Naive thymus-derived CD8-positive, alpha-beta T cell (primary cell): ENCODE measurements at regions not wholly inside any gene's neighbourhood (a gene's known extent, or its start where the extent isn't known, plus 50 kb on each side); places are given as distances from the start of the nearest gene placed in this dataset.

Source experiments
- ATAC-seq, 2 donors: fragments of 150-1000 bp; cut with Tn5 transposase in 1 of 2; sonication (Bioruptor Pico), chemical (Tn5 transposase) in 1 of 2; 1 replicate in 1 of 2; 2 replicates in 1 of 2; pipeline ENCODE4 v1.10.0; 2021; ENCODE audit warnings: mild to moderate bottlenecking in 2 of 2, moderate library complexity in 2 of 2
- POLR2A ChIA-PET: fragments of 350-600 bp; sonication (Branson Sonifier 250); formaldehyde crosslinking; loops from one replicate; lab custom pipeline; 2021; ENCODE audit warnings: antibody characterized with exemption; lab: Charles Lee
- DNase-seq, 10 donors: peaks; one replicate each; pipeline versions ENCODE4 v3.0.0 to v3.0.0-alpha.2; 2020 to 2022
- H3K27ac Mint-ChIP-seq, 10 donors: one replicate each; pipeline ENCODE4 v1.8.0; 2020 to 2022; ENCODE audit warnings: mild to moderate bottlenecking in 10 of 10, mixed read lengths in 10 of 10, moderate library complexity in 4 of 10, inconsistent platforms in 1 of 10
- H3K27me3 Mint-ChIP-seq, 5 donors: one replicate each; pipeline ENCODE4 v1.8.0; 2021 to 2022; ENCODE audit warnings: mixed read lengths in 5 of 5
- H3K36me3 Mint-ChIP-seq, 3 donors: one replicate each; pipeline ENCODE4 v1.8.0; 2020 to 2022; ENCODE audit warnings: mixed read lengths in 3 of 3, mild to moderate bottlenecking in 2 of 3, inconsistent platforms in 1 of 3
- H3K4me1 Mint-ChIP-seq, 4 donors: one replicate each; pipeline ENCODE4 v1.8.0; 2021 to 2022; ENCODE audit warnings: mixed read lengths in 4 of 4
- H3K4me3 Mint-ChIP-seq, 10 donors: one replicate each; pipeline ENCODE4 v1.8.0; 2020 to 2022; ENCODE audit warnings: mild to moderate bottlenecking in 10 of 10, mixed read lengths in 10 of 10, moderate library complexity in 6 of 10, inconsistent platforms in 1 of 10
- H3K9me3 Mint-ChIP-seq, 9 donors: one replicate each; pipeline ENCODE4 v1.8.0; 2020 to 2022; ENCODE audit warnings: mixed read lengths in 9 of 9, mild to moderate bottlenecking in 3 of 9, inconsistent platforms in 1 of 9, moderate library complexity in 1 of 9

GRCh38 chr3:107263269-107264021 lies 113.8 kb upstream of the CCDC54 start:
- Mint-ChIP-seq H3K4me1 (peaks cover 0 to 2% (median 0%) of the 10 kb centered on the region in 4 donors), H3K4me3 (no peak overlapping the region), H3K27me3 (peaks cover 0 to 7% (median 3%) of the 10 kb centered on the region in 5 donors), H3K9me3 (no peaks in the 10 kb centered on the region), H3K36me3 (no peaks in the 10 kb centered on the region), H3K27ac (no peak overlapping the region)
- DNase-seq (no peak), ATAC-seq (no peak)
- POLR2A ChIA-PET, result no interaction called here

GRCh38 chr3:107264888-107265287 lies 112.4 kb upstream of the CCDC54 start:
- Mint-ChIP-seq H3K4me1 (peaks cover 0 to 2% (median 0%) of the 10 kb centered on the region in 4 donors), H3K36me3 (no peaks in the 10 kb centered on the region), H3K27ac (no peak overlapping the region), H3K27me3 (peaks cover 0 to 1% (median 0%) of the 10 kb centered on the region in 5 donors), H3K9me3 (no peaks in the 10 kb centered on the region), H3K4me3 (no peak overlapping the region)
- no peak for DNase-seq
- ATAC-seq, result no peak
- POLR2A ChIA-PET, result no interaction called here

- DNase-seq (no peak), ATAC-seq (no peak)
- Mint-ChIP-seq H3K36me3 (no peaks in the 10 kb centered on the region), H3K4me3 (no peak overlapping the region), H3K27me3 (peaks cover 0 to 3% (median 0%) of the 10 kb centered on the region in 5 donors), H3K4me1 (peaks cover 0 to 2% (median 0%) of the 10 kb centered on the region in 4 donors), H3K9me3 (no peaks in the 10 kb centered on the region), H3K27ac (no peak overlapping the region)
- POLR2A ChIA-PET, result no interaction called here
Observed at GRCh38 chr3:107265526-107265925, 111.7 kb upstream of the CCDC54 start.

- H3K27ac Mint-ChIP-seq, result no peak overlapping the region
- ATAC-seq, result no peak
- H3K27me3 Mint-ChIP-seq, result peaks cover 2 to 7% (median 3%) of the 10 kb centered on the region in 5 donors
- H3K9me3 Mint-ChIP-seq, result no peaks in the 10 kb centered on the region
- H3K36me3 Mint-ChIP-seq, result no peaks in the 10 kb centered on the region
- DNase-seq, result no peak
- POLR2A ChIA-PET, result no interaction called here
- H3K4me3 Mint-ChIP-seq, result no peak overlapping the region
- peaks cover 0 to under 1% (median 0%) of the 10 kb centered on the region in 4 donors for H3K4me1 Mint-ChIP-seq
Observed at GRCh38 chr3:107268469-107268868, 108.8 kb upstream of the CCDC54 start.

GRCh38 chr3:107269136-107269535 lies 108.1 kb upstream of the CCDC54 start:
- POLR2A ChIA-PET, result no interaction called here
- Mint-ChIP-seq H3K4me3 (no peak overlapping the region), H3K27me3 (peaks cover 5 to 10% (median 6%) of the 10 kb centered on the region in 5 donors), H3K4me1 (no peaks in the 10 kb centered on the region), H3K36me3 (no peaks in the 10 kb centered on the region), H3K27ac (no peak overlapping the region), H3K9me3 (no peaks in the 10 kb centered on the region)
- ATAC-seq (no peak), DNase-seq (peak in 1 of 10 donors; percentile 0)

GRCh38 chr3:107271787-107272387 lies 105.4 kb upstream of the CCDC54 start:
- no peaks in the 10 kb centered on the region for H3K36me3 Mint-ChIP-seq
- peak in 3 of 10 donors; percentile 20 to 31 (median 29) for DNase-seq
- H3K4me1 Mint-ChIP-seq, result no peaks in the 10 kb centered on the region
- ATAC-seq, result peak in 1 of 2 donors; percentile 42
- H3K27me3 Mint-ChIP-seq, result peaks cover 9 to 32% (median 10%) of the 10 kb centered on the region in 5 donors
- H3K4me3 Mint-ChIP-seq, result no peak overlapping the region
- POLR2A ChIA-PET, result interaction anchor here (0.7 kb wide), 1 partner anchor 119 kb away, joined by 3 read pairs; no protein-coding TSS in a partner anchor
- no peak overlapping the region for H3K27ac Mint-ChIP-seq
- H3K9me3 Mint-ChIP-seq, result no peaks in the 10 kb centered on the region

- Mint-ChIP-seq H3K9me3 (no peaks in the 10 kb centered on the region), H3K27ac (no peak overlapping the region), H3K36me3 (no peaks in the 10 kb centered on the region), H3K4me3 (no peak overlapping the region), H3K27me3 (peaks cover 9 to 37% (median 10%) of the 10 kb centered on the region in 5 donors), H3K4me1 (no peaks in the 10 kb centered on the region)
- POLR2A ChIA-PET, result no interaction called here
- DNase-seq, result no peak
- no peak for ATAC-seq
Observed at GRCh38 chr3:107272471-107272870, 104.8 kb upstream of the CCDC54 start.

GRCh38 chr3:107272885-107273284 lies 104.4 kb upstream of the CCDC54 start:
- peaks cover 9 to 37% (median 10%) of the 10 kb centered on the region in 5 donors for H3K27me3 Mint-ChIP-seq
- POLR2A ChIA-PET, result no interaction called here
- ATAC-seq (no peak), DNase-seq (no peak)
- H3K27ac Mint-ChIP-seq, result no peak overlapping the region
- no peaks in the 10 kb centered on the region for H3K9me3 Mint-ChIP-seq
- H3K4me1 Mint-ChIP-seq, result no peaks in the 10 kb centered on the region
- no peak overlapping the region for H3K4me3 Mint-ChIP-seq
- no peaks in the 10 kb centered on the region for H3K36me3 Mint-ChIP-seq

- ATAC-seq (no peak), DNase-seq (no peak)
- Mint-ChIP-seq H3K27ac (no peak overlapping the region), H3K4me3 (no peak overlapping the region), H3K4me1 (no peaks in the 10 kb centered on the region), H3K9me3 (no peaks in the 10 kb centered on the region), H3K36me3 (no peaks in the 10 kb centered on the region), H3K27me3 (peaks cover 9 to 37% (median 10%) of the 10 kb centered on the region in 5 donors)
- POLR2A ChIA-PET, result no interaction called here
Observed at GRCh38 chr3:107273771-107274170, 103.5 kb upstream of the CCDC54 start.

GRCh38 chr3:107275511-107275910 lies 101.7 kb upstream of the CCDC54 start:
- POLR2A ChIA-PET, result no interaction called here
- Mint-ChIP-seq H3K27ac (no peak overlapping the region), H3K4me1 (no peaks in the 10 kb centered on the region), H3K27me3 (peaks cover 7 to 37% (median 9%) of the 10 kb centered on the region in 5 donors), H3K4me3 (no peak overlapping the region), H3K9me3 (no peaks in the 10 kb centered on the region), H3K36me3 (no peaks in the 10 kb centered on the region)
- DNase-seq (no peak), ATAC-seq (no peak)

GRCh38 chr3:107283948-107284347 lies 93.3 kb upstream of the CCDC54 start:
- peaks cover 0 to 7% (median 2%) of the 10 kb centered on the region in 5 donors for H3K27me3 Mint-ChIP-seq
- H3K27ac Mint-ChIP-seq, result no peak overlapping the region
- DNase-seq, result no peak
- POLR2A ChIA-PET, result no interaction called here
- H3K36me3 Mint-ChIP-seq, result no peaks in the 10 kb centered on the region
- H3K9me3 Mint-ChIP-seq, result peaks cover 0 to 2% (median 0%) of the 10 kb centered on the region in 9 donors
- no peak overlapping the region for H3K4me3 Mint-ChIP-seq
- ATAC-seq, result no peak
- peaks cover 0 to 2% (median under 1%) of the 10 kb centered on the region in 4 donors for H3K4me1 Mint-ChIP-seq

- Mint-ChIP-seq H3K9me3 (peaks cover 0 to 2% (median 0%) of the 10 kb centered on the region in 9 donors), H3K27me3 (peaks cover 0 to 7% (median 2%) of the 10 kb centered on the region in 5 donors), H3K36me3 (no peaks in the 10 kb centered on the region), H3K27ac (no peak overlapping the region), H3K4me1 (peaks cover 0 to 2% (median under 1%) of the 10 kb centered on the region in 4 donors), H3K4me3 (no peak overlapping the region)
- POLR2A ChIA-PET, result no interaction called here
- DNase-seq, result no peak
- ATAC-seq, result no peak
Observed at GRCh38 chr3:107284612-107285011, 92.6 kb upstream of the CCDC54 start.

GRCh38 chr3:107285197-107285596 lies 92.0 kb upstream of the CCDC54 start:
- DNase-seq (no peak), ATAC-seq (no peak)
- Mint-ChIP-seq H3K36me3 (no peaks in the 10 kb centered on the region), H3K4me1 (peaks cover 0 to 2% (median under 1%) of the 10 kb centered on the region in 4 donors), H3K4me3 (no peak overlapping the region), H3K27me3 (peaks cover 0 to 7% (median 2%) of the 10 kb centered on the region in 5 donors), H3K27ac (no peak overlapping the region), H3K9me3 (peaks cover 0 to 2% (median 0%) of the 10 kb centered on the region in 9 donors)
- POLR2A ChIA-PET, result no interaction called here
